Naive thymus-derived CD4-positive, alpha-beta T cell (primary cell): ENCODE measurements at regions not wholly inside any gene's neighbourhood (a gene's known extent, or its start where the extent isn't known, plus 50 kb on each side); places are given as distances from the start of the nearest gene placed in this dataset.

ENCODE experiments used
- ATAC-seq: fragments of 150-1000 bp; cut with Tn5 transposase; 2 replicates; pipeline ENCODE4 v1.10.0; 2021; ENCODE audit warnings: mild to moderate bottlenecking, moderate library complexity
- CTCF ChIA-PET: fragments of 350-600 bp; sonication (Branson Sonifier 250); formaldehyde crosslinking; loops from one replicate; lab custom pipeline; 2021; ENCODE audit warnings: antibody characterized with exemption; lab: Charles Lee
- POLR2A ChIA-PET: fragments of 350-600 bp; sonication (Branson Sonifier 250); formaldehyde crosslinking; loops from one replicate; lab custom pipeline; 2021; ENCODE audit warnings: antibody characterized with exemption, inconsistent platforms; lab: Charles Lee
- DNase-seq, 9 donors: peaks; one replicate each; pipeline versions ENCODE4 v3.0.0 to v3.0.0-alpha.2; 2020 to 2022; ENCODE audit warnings: mixed read lengths in 1 of 9
- H3K27ac ChIP-seq: one replicate; pipeline ENCODE4 v1.7.0; 2013; ENCODE audit warnings: mild to moderate bottlenecking, low read depth, low read length, moderate library complexity
- H3K27me3 ChIP-seq, 2 donors: one replicate each; pipeline ENCODE4 v1.7.0; 2013; ENCODE audit warnings: low read length in 2 of 2, mild to moderate bottlenecking in 2 of 2, moderate library complexity in 2 of 2; ENCODE audit not compliant: control insufficient read depth in 2 of 2, insufficient read depth in 2 of 2
- H3K36me3 ChIP-seq, 3 experiments: 1 replicate in 2 of 3; 2 replicates in 1 of 3; pipeline ENCODE4 v1.7.0; 2013; ENCODE audit warnings: low read length in 3 of 3, mild to moderate bottlenecking in 3 of 3, moderate library complexity in 1 of 3; ENCODE audit not compliant: insufficient read depth in 3 of 3, control insufficient read depth in 2 of 3
- H3K4me1 ChIP-seq, 2 donors: one replicate each; pipeline ENCODE4 v1.7.0; 2013; ENCODE audit warnings: low read length in 2 of 2, mild to moderate bottlenecking in 2 of 2, moderate library complexity in 1 of 2; ENCODE audit not compliant: control insufficient read depth in 2 of 2, insufficient read depth in 2 of 2
- H3K4me3 ChIP-seq: 2 replicates; pipeline ENCODE4 v1.7.0; 2013; ENCODE audit warnings: mild to moderate bottlenecking, low read length
- H3K9me3 ChIP-seq, 3 experiments: 1 replicate in 2 of 3; 2 replicates in 1 of 3; pipeline ENCODE4 v1.7.0; 2013; ENCODE audit warnings: low read length in 3 of 3; ENCODE audit not compliant: control insufficient read depth in 2 of 3
- H3K27ac Mint-ChIP-seq, 9 donors: one replicate each; pipeline ENCODE4 v1.8.0; 2020 to 2022; ENCODE audit warnings: mixed read lengths in 9 of 9, mild to moderate bottlenecking in 8 of 9, moderate library complexity in 5 of 9, inconsistent platforms in 2 of 9
- H3K27me3 Mint-ChIP-seq, 5 donors: one replicate each; pipeline ENCODE4 v1.8.0; 2021 to 2022; ENCODE audit warnings: mixed read lengths in 5 of 5, mild to moderate bottlenecking in 1 of 5
- H3K36me3 Mint-ChIP-seq, 5 donors: one replicate each; pipeline ENCODE4 v1.8.0; 2020 to 2022; ENCODE audit warnings: mixed read lengths in 5 of 5, mild to moderate bottlenecking in 3 of 5, inconsistent platforms in 1 of 5
- H3K4me1 Mint-ChIP-seq, 7 donors: one replicate each; pipeline ENCODE4 v1.8.0; 2020 to 2022; ENCODE audit warnings: mixed read lengths in 7 of 7, mild to moderate bottlenecking in 3 of 7, inconsistent platforms in 1 of 7
- H3K4me3 Mint-ChIP-seq, 10 donors: one replicate each; pipeline ENCODE4 v1.8.0; 2020 to 2022; ENCODE audit warnings: mild to moderate bottlenecking in 10 of 10, mixed read lengths in 10 of 10, moderate library complexity in 6 of 10, inconsistent platforms in 2 of 10
- H3K9me3 Mint-ChIP-seq, 11 donors: one replicate each; pipeline ENCODE4 v1.8.0; 2020 to 2022; ENCODE audit warnings: mixed read lengths in 11 of 11, mild to moderate bottlenecking in 4 of 11, inconsistent platforms in 1 of 11, moderate library complexity in 1 of 11
- intact Hi-C, 2 donors: fragments of 100-400 bp; cut with micrococcal nuclease; formaldehyde crosslinking; loops; one replicate each; pipeline ENCODE4 v1.15.1; 2023

- Mint-ChIP-seq H3K9me3 (peaks cover 0 to 9% (median 0%) of the 10 kb centered on the region in 11 donors), H3K4me3 (no peak overlapping the region), H3K36me3 (peaks cover 0 to 28% (median 0%) of the 10 kb centered on the region in 5 donors), H3K27ac (no peak overlapping the region), H3K4me1 (peaks cover 20 to 44% (median 32%) of the 10 kb centered on the region in 7 donors), H3K27me3 (no peaks in the 10 kb centered on the region)
- intact Hi-C loops: loop anchor here in 1 of 2 donors (2.0 kb wide), 1 partner anchor 60 kb away; the partner anchor contains the start of gene ITGA4
- Histone ChIP-seq H3K4me1 (peaks cover 20 to 21% of the 10 kb centered on the region in 2 donors), H3K27me3 (no peaks in the 10 kb centered on the region), H3K4me3 (no peak overlapping the region), H3K36me3 (no peaks in the 10 kb centered on the region), H3K27ac (no peak overlapping the region), H3K9me3 (no peaks in the 10 kb centered on the region)
- POLR2A ChIA-PET: interaction anchor here (0.6 to 0.8 kb wide), 3 partner anchors 10 to 117 kb away, joined by 3 read pairs; no protein-coding TSS in a partner anchor
- ATAC-seq: no peak
- CTCF ChIA-PET: interaction anchor here (0.7 kb wide), 1 partner anchor 292 kb away, joined by 3 read pairs; no protein-coding TSS in a partner anchor
- no peak for DNase-seq
These were observed 60.7 kb upstream of the ITGA4 start for GRCh38 chr2:181396256-181397123.

- Mint-ChIP-seq H3K4me1 (peaks cover 20 to 40% (median 29%) of the 10 kb centered on the region in 7 donors), H3K9me3 (peaks cover 0 to 9% (median 0%) of the 10 kb centered on the region in 11 donors), H3K27me3 (no peaks in the 10 kb centered on the region), H3K27ac (no peak overlapping the region), H3K36me3 (peaks cover 0 to 24% (median 0%) of the 10 kb centered on the region in 5 donors), H3K4me3 (no peak overlapping the region)
- Histone ChIP-seq H3K36me3 (no peaks in the 10 kb centered on the region), H3K27me3 (no peaks in the 10 kb centered on the region), H3K4me3 (no peak overlapping the region), H3K9me3 (no peaks in the 10 kb centered on the region), H3K4me1 (peaks cover 20% of the 10 kb centered on the region in 2 donors), H3K27ac (no peak overlapping the region)
- ATAC-seq (no peak), DNase-seq (no peak)
- POLR2A ChIA-PET: interaction anchor here (0.9 kb wide), 1 partner anchor 16 kb away, joined by 3 read pairs; no protein-coding TSS in a partner anchor
- intact Hi-C loops: loop anchor here in 1 of 2 donors (2.0 kb wide), 1 partner anchor 59 kb away; the partner anchor contains the start of gene ITGA4
- CTCF ChIA-PET: no interaction called here
These were observed 59.9 kb upstream of the ITGA4 start for GRCh38 chr2:181397331-181397730.

- ChIA-PET POLR2A (interaction anchor here (0.9 kb wide), 1 partner anchor 15 kb away, joined by 3 read pairs; no protein-coding TSS in a partner anchor), CTCF (no interaction called here)
- Mint-ChIP-seq H3K27me3 (no peaks in the 10 kb centered on the region), H3K4me3 (no peak overlapping the region), H3K27ac (no peak overlapping the region), H3K36me3 (peaks cover 0 to 28% (median 0%) of the 10 kb centered on the region in 5 donors), H3K4me1 (peaks cover 20 to 44% (median 33%) of the 10 kb centered on the region in 7 donors), H3K9me3 (peaks cover 0 to 9% (median 0%) of the 10 kb centered on the region in 11 donors)
- Histone ChIP-seq H3K27ac (no peak overlapping the region), H3K4me1 (peaks cover 15 to 20% of the 10 kb centered on the region in 2 donors), H3K4me3 (no peak overlapping the region), H3K36me3 (no peaks in the 10 kb centered on the region), H3K27me3 (no peaks in the 10 kb centered on the region), H3K9me3 (no peaks in the 10 kb centered on the region)
- intact Hi-C loops: loop anchor here in 1 of 2 donors (2.0 kb wide), 1 partner anchor 59 kb away; the partner anchor contains the start of gene ITGA4
- ATAC-seq (no peak), DNase-seq (no peak)
These were observed 59.2 kb upstream of the ITGA4 start for GRCh38 chr2:181398000-181398399.

- ChIA-PET POLR2A (no interaction called here), CTCF (no interaction called here)
- intact Hi-C loops: no loop called here
- Histone ChIP-seq H3K9me3 (no peaks in the 10 kb centered on the region), H3K27me3 (no peaks in the 10 kb centered on the region), H3K4me1 (peaks cover 15% of the 10 kb centered on the region in 2 donors), H3K36me3 (no peaks in the 10 kb centered on the region), H3K4me3 (no peak overlapping the region), H3K27ac (no peak overlapping the region)
- H3K27me3 Mint-ChIP-seq: no peaks in the 10 kb centered on the region
- ATAC-seq (no peak), DNase-seq (no peak)
- H3K4me3 Mint-ChIP-seq: no peak overlapping the region
- H3K36me3 Mint-ChIP-seq: peaks cover 0 to 28% (median 0%) of the 10 kb centered on the region in 5 donors
- peaks cover 11 to 37% (median 25%) of the 10 kb centered on the region in 7 donors for H3K4me1 Mint-ChIP-seq
- no peak overlapping the region for H3K27ac Mint-ChIP-seq
- peaks cover 0 to 9% (median 0%) of the 10 kb centered on the region in 11 donors for H3K9me3 Mint-ChIP-seq
These were observed 58.2 kb upstream of the ITGA4 start for GRCh38 chr2:181399027-181399426.

DNA sequence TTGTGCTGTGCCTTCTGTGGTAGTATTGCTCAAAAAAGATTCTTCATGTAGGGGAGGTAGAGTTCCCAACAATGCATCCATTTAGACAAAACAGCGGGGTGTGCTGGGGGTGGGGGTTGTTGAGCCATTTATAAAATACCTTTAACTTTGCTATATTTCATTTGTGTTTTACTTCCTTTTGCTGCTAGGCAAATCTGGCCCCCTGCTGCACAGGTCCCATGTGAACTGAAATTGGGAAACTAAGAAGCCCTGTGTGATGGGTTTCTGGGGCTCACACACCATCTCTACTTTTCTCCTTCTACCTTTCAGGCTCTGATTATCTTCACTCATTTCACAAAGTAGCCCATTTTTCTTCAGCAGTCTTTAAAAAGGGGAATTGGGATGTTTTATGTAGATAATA, 52.7 kb upstream of the ITGA4 start:
- H3K36me3 Mint-ChIP-seq: peaks cover 7 to 35% (median 17%) of the 10 kb centered on the region in 5 donors
- no peak for ATAC-seq

GRCh38 chr2:181407171-181407570, 50.0 kb upstream of the ITGA4 start:
- POLR2A ChIA-PET: no interaction called here
- intact Hi-C loops: no loop called here
- H3K4me1 ChIP-seq: no peaks in the 10 kb centered on the region
- ATAC-seq (peak; percentile 59), DNase-seq (no peak)
- no peaks in the 10 kb centered on the region for H3K9me3 ChIP-seq
- CTCF ChIA-PET: interaction anchor here (0.5 kb wide), 1 partner anchor 74 kb away, joined by 3 read pairs; no protein-coding TSS in a partner anchor
- H3K27me3 Mint-ChIP-seq: no peaks in the 10 kb centered on the region
- H3K4me3 ChIP-seq: no peak overlapping the region
- no peaks in the 10 kb centered on the region for H3K36me3 ChIP-seq
- H3K27me3 ChIP-seq: no peaks in the 10 kb centered on the region
- H3K27ac Mint-ChIP-seq: no peak overlapping the region
- H3K4me3 Mint-ChIP-seq: no peak overlapping the region
- H3K9me3 Mint-ChIP-seq: peaks cover 0 to 21% (median under 1%) of the 10 kb centered on the region in 11 donors
- no peak overlapping the region for H3K27ac ChIP-seq
- H3K4me1 Mint-ChIP-seq: peaks cover 6 to 15% (median 9%) of the 10 kb centered on the region in 7 donors
- peaks cover 9 to 48% (median 25%) of the 10 kb centered on the region in 5 donors for H3K36me3 Mint-ChIP-seq

More for the DNA sequence above, 52.7 kb upstream of the ITGA4 start:
- ChIA-PET POLR2A (no interaction called here), CTCF (no interaction called here)
- no peak overlapping the region for H3K27ac Mint-ChIP-seq
- intact Hi-C loops: no loop called here
- Histone ChIP-seq H3K4me3 (no peak overlapping the region), H3K36me3 (no peaks in the 10 kb centered on the region), H3K9me3 (no peaks in the 10 kb centered on the region), H3K27me3 (no peaks in the 10 kb centered on the region), H3K4me1 (no peaks in the 10 kb centered on the region), H3K27ac (no peak overlapping the region)
- peaks cover 0 to 15% (median 10%) of the 10 kb centered on the region in 7 donors for H3K4me1 Mint-ChIP-seq
- no peaks in the 10 kb centered on the region for H3K27me3 Mint-ChIP-seq
- DNase-seq: no peak
- H3K4me3 Mint-ChIP-seq: no peak overlapping the region
- peaks cover 0 to 16% (median 0%) of the 10 kb centered on the region in 11 donors for H3K9me3 Mint-ChIP-seq
